ENCODE measurements at regions not wholly inside any gene's neighbourhood (a gene's known extent, or its start where the extent isn't known, plus 50 kb on each side); places are given as distances from the start of the nearest gene placed in this dataset.

DNA sequence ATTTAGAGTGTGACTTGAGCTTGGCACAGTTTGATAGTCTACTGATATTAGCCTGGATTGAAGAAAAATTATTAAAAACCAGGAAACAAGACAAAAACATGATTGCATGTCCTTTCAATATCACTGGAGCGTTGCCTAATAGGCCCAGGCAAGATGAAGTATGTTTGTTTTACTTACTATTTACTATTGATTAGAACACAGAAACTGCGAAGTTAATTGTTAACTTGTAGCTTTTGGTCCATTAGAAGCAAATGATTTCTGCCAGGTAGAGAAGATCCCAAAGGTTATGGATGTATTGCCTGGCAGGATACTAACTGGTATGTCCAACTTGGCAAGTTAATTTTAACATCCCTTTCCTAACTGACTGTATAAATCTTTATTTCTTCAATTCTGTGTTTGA lies 268.9 kb downstream of the ETNK1 start:
- TF ChIP-seq RAD21 (IDR thresholded peaks at IDR 0.05; ENCODE audit: low read length) (no peak), CEBPB (IDR thresholded peaks at IDR 0.05; ENCODE audit: low read depth, low read length) (no peak), POLR2A (IDR thresholded peaks at IDR 0.05; ENCODE audit: low read depth, low read length) (no peak), MAFK (IDR thresholded peaks at IDR 0.05; ENCODE audit: low read depth, low read length) (no peak), SMC3 (IDR thresholded peaks at IDR 0.05; ENCODE audit: low read depth, low read length) (no peak), RCOR1 (IDR thresholded peaks at IDR 0.05; ENCODE audit: insufficient replicate concordance, low read length) (no peak)
- TF ChIP-seq, protein P1, sequence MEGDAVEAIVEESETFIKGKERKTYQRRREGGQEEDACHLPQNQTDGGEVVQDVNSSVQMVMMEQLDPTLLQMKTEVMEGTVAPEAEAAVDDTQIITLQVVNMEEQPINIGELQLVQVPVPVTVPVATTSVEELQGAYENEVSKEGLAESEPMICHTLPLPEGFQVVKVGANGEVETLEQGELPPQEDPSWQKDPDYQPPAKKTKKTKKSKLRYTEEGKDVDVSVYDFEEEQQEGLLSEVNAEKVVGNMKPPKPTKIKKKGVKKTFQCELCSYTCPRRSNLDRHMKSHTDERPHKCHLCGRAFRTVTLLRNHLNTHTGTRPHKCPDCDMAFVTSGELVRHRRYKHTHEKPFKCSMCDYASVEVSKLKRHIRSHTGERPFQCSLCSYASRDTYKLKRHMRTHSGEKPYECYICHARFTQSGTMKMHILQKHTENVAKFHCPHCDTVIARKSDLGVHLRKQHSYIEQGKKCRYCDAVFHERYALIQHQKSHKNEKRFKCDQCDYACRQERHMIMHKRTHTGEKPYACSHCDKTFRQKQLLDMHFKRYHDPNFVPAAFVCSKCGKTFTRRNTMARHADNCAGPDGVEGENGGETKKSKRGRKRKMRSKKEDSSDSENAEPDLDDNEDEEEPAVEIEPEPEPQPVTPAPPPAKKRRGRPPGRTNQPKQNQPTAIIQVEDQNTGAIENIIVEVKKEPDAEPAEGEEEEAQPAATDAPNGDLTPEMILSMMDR (conservative IDR thresholded peaks at IDR 0.05; ENCODE audit: low read depth, low read length): no peak
- TF ChIP-seq, protein P2, sequence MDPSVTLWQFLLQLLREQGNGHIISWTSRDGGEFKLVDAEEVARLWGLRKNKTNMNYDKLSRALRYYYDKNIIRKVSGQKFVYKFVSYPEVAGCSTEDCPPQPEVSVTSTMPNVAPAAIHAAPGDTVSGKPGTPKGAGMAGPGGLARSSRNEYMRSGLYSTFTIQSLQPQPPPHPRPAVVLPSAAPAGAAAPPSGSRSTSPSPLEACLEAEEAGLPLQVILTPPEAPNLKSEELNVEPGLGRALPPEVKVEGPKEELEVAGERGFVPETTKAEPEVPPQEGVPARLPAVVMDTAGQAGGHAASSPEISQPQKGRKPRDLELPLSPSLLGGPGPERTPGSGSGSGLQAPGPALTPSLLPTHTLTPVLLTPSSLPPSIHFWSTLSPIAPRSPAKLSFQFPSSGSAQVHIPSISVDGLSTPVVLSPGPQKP (IDR thresholded peaks at IDR 0.05; ENCODE audit: borderline replicate concordance, low read depth, low read length): no peak
